ENCODE measurements at regions not wholly inside any gene's neighbourhood (a gene's known extent, or its start where the extent isn't known, plus 50 kb on each side); places are given as distances from the start of the nearest gene placed in this dataset.

GRCh38 chr9:11158063-11158462, 545.3 kb upstream of the PTPRD start:
- H3K4me3 ChIP-seq: no peak overlapping the region
- TF ChIP-seq CTCF (IDR thresholded peaks at IDR 0.05): no peak
- intact Hi-C loops (cut with DNase I; ENCODE audit: low total_unique reads): no loop called here
- no peak overlapping the region for H3K27ac ChIP-seq
- peaks cover 0 to 4% (median 0%) of the 10 kb centered on the region in 3 donors for H3K9me3 ChIP-seq
- H3K4me1 ChIP-seq: no peaks in the 10 kb centered on the region
- DNase-seq: no peak
- no peaks in the 10 kb centered on the region for H3K27me3 ChIP-seq
- H3K36me3 ChIP-seq: no peaks in the 10 kb centered on the region

GRCh38 chr9:11158676-11159075, 545.9 kb upstream of the PTPRD start:
- no peak for TF ChIP-seq CTCF (IDR thresholded peaks at IDR 0.05)

GRCh38 chr9:11159318-11159862, 546.6 kb upstream of the PTPRD start:
- H3K9me3 ChIP-seq: peaks cover 0 to 4% (median 0%) of the 10 kb centered on the region in 3 donors
- intact Hi-C loops (cut with DNase I; ENCODE audit: low total_unique reads): no loop called here

More at GRCh38 chr9:11158676-11159075, 545.9 kb upstream of the PTPRD start:
- intact Hi-C loops (cut with DNase I; ENCODE audit: low total_unique reads): no loop called here
- H3K27me3 ChIP-seq: no peaks in the 10 kb centered on the region
- no peak overlapping the region for H3K4me3 ChIP-seq
- no peaks in the 10 kb centered on the region for H3K36me3 ChIP-seq
- H3K4me1 ChIP-seq: no peaks in the 10 kb centered on the region
- no peak for DNase-seq
- no peak overlapping the region for H3K27ac ChIP-seq
- H3K9me3 ChIP-seq: peaks cover 0 to 4% (median 0%) of the 10 kb centered on the region in 3 donors

GRCh38 chr9:11163843-11164242, 551.0 kb upstream of the PTPRD start:
- Histone ChIP-seq H3K4me1 (no peaks in the 10 kb centered on the region), H3K4me3 (no peak overlapping the region), H3K9me3 (no peaks in the 10 kb centered on the region), H3K27ac (no peak overlapping the region), H3K27me3 (no peaks in the 10 kb centered on the region), H3K36me3 (no peaks in the 10 kb centered on the region)
- intact Hi-C loops (cut with DNase I; ENCODE audit: low total_unique reads): no loop called here
- TF ChIP-seq CTCF (IDR thresholded peaks at IDR 0.05): no peak
- DNase-seq: no peak

More at GRCh38 chr9:11159318-11159862, 546.6 kb upstream of the PTPRD start:
- Histone ChIP-seq H3K27me3 (no peaks in the 10 kb centered on the region), H3K36me3 (no peaks in the 10 kb centered on the region), H3K27ac (no peak overlapping the region), H3K4me3 (no peak overlapping the region), H3K4me1 (no peaks in the 10 kb centered on the region)
- TF ChIP-seq CTCF (IDR thresholded peaks at IDR 0.05): no peak
- DNase-seq: no peak

GRCh38 chr9:11182001-11182400, 569.2 kb upstream of the PTPRD start:
- no peak for TF ChIP-seq CTCF (IDR thresholded peaks at IDR 0.05)
- Histone ChIP-seq H3K4me1 (no peaks in the 10 kb centered on the region), H3K27ac (no peak overlapping the region), H3K36me3 (no peaks in the 10 kb centered on the region), H3K27me3 (no peaks in the 10 kb centered on the region), H3K9me3 (no peaks in the 10 kb centered on the region), H3K4me3 (no peak overlapping the region)
- DNase-seq: no peak
- intact Hi-C loops (cut with DNase I; ENCODE audit: low total_unique reads): no loop called here

GRCh38 chr9:11190719-11191118, 577.9 kb upstream of the PTPRD start:
- Histone ChIP-seq H3K27me3 (no peaks in the 10 kb centered on the region), H3K9me3 (peaks cover 0 to 8% (median 0%) of the 10 kb centered on the region in 3 donors), H3K27ac (no peak overlapping the region), H3K4me3 (no peak overlapping the region), H3K36me3 (no peaks in the 10 kb centered on the region), H3K4me1 (no peaks in the 10 kb centered on the region)
- TF ChIP-seq CTCF (IDR thresholded peaks at IDR 0.05): no peak
- intact Hi-C loops (cut with DNase I; ENCODE audit: low total_unique reads): no loop called here
- DNase-seq: no peak

Data from tibial artery (tissue), 4 donors.